GM12878 (cell line): ENCODE measurements at regions not wholly inside any gene's neighbourhood (a gene's known extent, or its start where the extent isn't known, plus 50 kb on each side); places are given as distances from the start of the nearest gene placed in this dataset.

Experiments used
- ATAC-seq: fragments of 200-7000 bp; cut with Tn5 transposase; 3 replicates; pipeline ENCODE4 v1.9.1; 2020; ENCODE audit warnings: mild to moderate bottlenecking, moderate library complexity
- BruUV-seq: library from RNA; stranded (reverse); fragments of 400-500 nt; replicated peaks from 2 replicates; lab custom pipeline; 2021; lab: Mats Ljungman, UMichigan
- CTCF ChIA-PET: fragments of 300-600 bp; sonication (Branson Sonifier 250); formaldehyde crosslinking; extraction: SDS; loops from one replicate; lab custom pipeline; 2021; ENCODE audit warnings: inconsistent platforms; lab: Yijun Ruan, JAX
- POLR2A ChIA-PET: fragments of 350-600 bp; formaldehyde crosslinking; extraction: SDS; loops from one replicate; lab custom pipeline; 2021; ENCODE audit warnings: inconsistent platforms; lab: Charles Lee
- RAD21 ChIA-PET: fragments of 300-600 bp; sonication (Branson Sonifier 250); formaldehyde crosslinking; loops from one replicate; lab custom pipeline; 2023; ENCODE audit warnings: antibody characterized with exemption; ENCODE audit not compliant: unreplicated experiment; lab: Charles Lee
- SMC1A ChIA-PET: fragments of 300-600 bp; sonication (Branson Sonifier 250); formaldehyde crosslinking; loops from one replicate; lab custom pipeline; 2023; ENCODE audit not compliant: unreplicated experiment, uncharacterized antibody; lab: Charles Lee
- DNase-seq: peaks from one replicate; pipeline ENCODE4 v3.0.0-alpha.2; 2011; ENCODE audit warnings: low read depth, low spot score
- FAIRE-seq: peaks from 3 replicates; lab custom pipeline; 2011; peaks lifted over from hg19 to GRCh38; lab: Jason Lieb, UNC
- H2AFZ ChIP-seq: 2 replicates; pipeline ENCODE4 v1.6.0; 2011; ENCODE audit warnings: low read depth, low read length, control low read depth; ENCODE audit not compliant: control insufficient read depth
- H3K27ac ChIP-seq: 2 replicates; pipeline ENCODE4 v1.5.1; 2011; ENCODE audit warnings: control low read depth; ENCODE audit not compliant: control insufficient read depth, insufficient read depth
- H3K27me3 ChIP-seq, 2 experiments: replicated peaks in 1 of 2; 2 replicates each; pipeline versions ENCODE4 v1.6.0 to v1.6.1; 2011; ENCODE audit warnings: low read length in 1 of 2; ENCODE audit not compliant: control insufficient read depth in 2 of 2, insufficient read depth in 2 of 2
- H3K36me3 ChIP-seq, 2 experiments: 2 replicates each; pipeline ENCODE4 v1.5.1; 2011; ENCODE audit warnings: low read length in 1 of 2; ENCODE audit not compliant: control insufficient read depth in 2 of 2, insufficient read depth in 2 of 2
- H3K4me1 ChIP-seq: 2 replicates; pipeline ENCODE4 v1.6.1; 2011; ENCODE audit warnings: mild to moderate bottlenecking, low read length, moderate library complexity, mixed read lengths; ENCODE audit not compliant: control insufficient read depth, insufficient read depth
- H3K4me2 ChIP-seq: 2 replicates; pipeline ENCODE4 v1.6.0; 2011; ENCODE audit warnings: control low read depth; ENCODE audit not compliant: control insufficient read depth, insufficient read depth
- H3K4me3 ChIP-seq: fragments of 200-600 bp; sonication (generic); 2 replicates; pipeline ENCODE4 v1.5.1; 2016
- H3K79me2 ChIP-seq: 2 replicates; pipeline ENCODE4 v1.6.0; 2011; ENCODE audit warnings: low read length; ENCODE audit not compliant: control insufficient read depth, insufficient read depth
- H3K9ac ChIP-seq: 2 replicates; pipeline ENCODE4 v1.8.0; 2011; ENCODE audit warnings: low read length, control low read depth, mixed read lengths; ENCODE audit not compliant: control insufficient read depth, insufficient read depth
- H3K9me3 ChIP-seq: replicated peaks from 3 replicates; pipeline ENCODE4 v1.5.1; 2011; ENCODE audit warnings: mild to moderate bottlenecking, low read length; ENCODE audit not compliant: control insufficient read depth, insufficient read depth
- H4K20me1 ChIP-seq: 2 replicates; pipeline ENCODE4 v1.6.0; 2011; ENCODE audit not compliant: control insufficient read depth, insufficient read depth
- EGR1 ChIP-seq, 2 experiments: IDR thresholded peaks; 1 replicate in 1 of 2; 2 replicates in 1 of 2; pipeline ENCODE4 v1.6.1; 2011 to 2012; ENCODE audit warnings: low read depth in 2 of 2, low read length in 2 of 2, borderline replicate concordance in 1 of 2, mild to moderate bottlenecking in 1 of 2, moderate library complexity in 1 of 2
- GATAD2B ChIP-seq: fragments of 450-650 bp; conservative IDR thresholded peaks from 2 replicates; pipeline ENCODE4 v1.6.1; 2017; ENCODE audit warnings: low read depth, mild to moderate bottlenecking, moderate library complexity
- HDAC2 ChIP-seq: fragments of 200-600 bp; sonication (generic); IDR thresholded peaks from 2 replicates; pipeline ENCODE4 v1.6.1; 2017
- ZSCAN29 ChIP-seq: fragments of 450-650 bp; IDR thresholded peaks from 2 replicates; pipeline ENCODE4 v1.6.1; 2017; ENCODE audit warnings: mild to moderate bottlenecking, moderate library complexity
- WGBS: methylation state at CpG from one replicate; pipeline ENCODE4 v1.1.6; 2016; ENCODE audit warnings: low lambda C conversion rate; ENCODE audit not compliant: insufficient replicate concordance, insufficient coverage; ENCODE audit errors: missing lambda C conversion rate; 5-methylcytosine and 5-hydroxymethylcytosine counted together
- in situ Hi-C: fragments of 300-500 bp; cut with MboI; formaldehyde crosslinking; loops from 9 replicates; pipeline ENCODE4 v1.14.3; 2018; ENCODE audit warnings: mixed read lengths
- intact Hi-C: fragments of 100-400 bp; cut with micrococcal nuclease; formaldehyde crosslinking; loops from one replicate; pipeline ENCODE4 v1.14.2; 2022; ENCODE audit not compliant: unreplicated experiment
- TF ChIP-seq, protein P1 (sequence below): fragments of 450-650 bp; IDR thresholded peaks from 2 replicates; pipeline ENCODE4 v1.6.1; 2018; ENCODE audit warnings: borderline replicate concordance, mild to moderate bottlenecking; ENCODE audit not compliant: partially characterized antibody

- H3K27ac ChIP-seq: no peak overlapping the region
- intact Hi-C loops (no loop called here), in situ Hi-C loops (no loop called here)
- ChIA-PET POLR2A (no interaction called here), SMC1A (interaction anchor here (0.9 to 1.4 kb wide), 4 partner anchors 9 to 32 kb away, joined by 3 to 4 read pairs (median 3); no protein-coding TSS in a partner anchor), CTCF (interaction anchor here (1.1 to 2.0 kb wide), 4 partner anchors 9 to 597 kb away, joined by 3 to 5 read pairs (median 4); no protein-coding TSS in a partner anchor), RAD21 (no interaction called here)
- H3K4me1 ChIP-seq: no peaks in the 10 kb centered on the region
- 94% methylated on average over 1 of the region's 1 CpG for WGBS
- no peaks in the 10 kb centered on the region for H3K9me3 ChIP-seq
- no peak for TF ChIP-seq EGR1 (IDR thresholded peaks at IDR 0.05; ENCODE audit: borderline replicate concordance in 1 of 2, low read depth in 2 of 2, low read length in 2 of 2)
- H3K4me2 ChIP-seq: no peak overlapping the region
- no peaks in the 10 kb centered on the region for H3K27me3 ChIP-seq
- no peaks in the 10 kb centered on the region for H4K20me1 ChIP-seq
- no peak for DNase-seq
- no peaks in the 10 kb centered on the region for H3K79me2 ChIP-seq
- no peak overlapping the region for H2AFZ ChIP-seq
- H3K4me3 ChIP-seq: no peak overlapping the region
- ATAC-seq: no peak
- no TSS peak for BruUV-seq
- H3K9ac ChIP-seq: no peak overlapping the region
- no peak for FAIRE-seq
- H3K36me3 ChIP-seq: no peaks in the 10 kb centered on the region
These were observed 598.4 kb downstream of the COL12A1 start for GRCh38 chr6:74607468-74607867.

- Histone ChIP-seq H4K20me1 (no peaks in the 10 kb centered on the region), H3K4me1 (no peaks in the 10 kb centered on the region), H3K4me2 (no peak overlapping the region), H3K9ac (no peak overlapping the region), H3K9me3 (no peaks in the 10 kb centered on the region), H2AFZ (no peak overlapping the region)
- BruUV-seq: no TSS peak
- DNase-seq (no peak), FAIRE-seq (no peak)
- SMC1A ChIA-PET: interaction anchor here (1.4 kb wide), 1 partner anchor 11 kb away, joined by 4 read pairs; no protein-coding TSS in a partner anchor
- TF ChIP-seq ZSCAN29: no peak
- TF ChIP-seq, protein P1, sequence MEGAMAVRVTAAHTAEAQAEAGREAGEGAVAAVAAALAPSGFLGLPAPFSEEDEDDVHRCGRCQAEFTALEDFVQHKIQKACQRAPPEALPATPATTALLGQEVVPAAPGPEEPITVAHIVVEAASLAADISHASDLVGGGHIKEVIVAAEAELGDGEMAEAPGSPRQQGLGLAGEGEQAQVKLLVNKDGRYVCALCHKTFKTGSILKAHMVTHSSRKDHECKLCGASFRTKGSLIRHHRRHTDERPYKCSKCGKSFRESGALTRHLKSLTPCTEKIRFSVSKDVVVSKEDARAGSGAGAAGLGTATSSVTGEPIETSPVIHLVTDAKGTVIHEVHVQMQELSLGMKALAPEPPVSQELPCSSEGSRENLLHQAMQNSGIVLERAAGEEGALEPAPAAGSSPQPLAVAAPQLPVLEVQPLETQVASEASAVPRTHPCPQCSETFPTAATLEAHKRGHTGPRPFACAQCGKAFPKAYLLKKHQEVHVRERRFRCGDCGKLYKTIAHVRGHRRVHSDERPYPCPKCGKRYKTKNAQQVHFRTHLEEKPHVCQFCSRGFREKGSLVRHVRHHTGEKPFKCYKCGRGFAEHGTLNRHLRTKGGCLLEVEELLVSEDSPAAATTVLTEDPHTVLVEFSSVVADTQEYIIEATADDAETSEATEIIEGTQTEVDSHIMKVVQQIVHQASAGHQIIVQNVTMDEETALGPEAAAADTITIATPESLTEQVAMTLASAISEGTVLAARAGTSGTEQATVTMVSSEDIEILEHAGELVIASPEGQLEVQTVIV: no peak
- TF ChIP-seq HDAC2: no peak
- no peak for TF ChIP-seq GATAD2B
- TF ChIP-seq, all 136 proteins: peak for 0
- no peaks in the 10 kb centered on the region for H3K27me3 ChIP-seq
- H3K4me3 ChIP-seq: no peak overlapping the region
- ATAC-seq: no peak
- intact Hi-C loops: no loop called here
- H3K36me3 ChIP-seq: no peaks in the 10 kb centered on the region
- no peaks in the 10 kb centered on the region for H3K79me2 ChIP-seq
- in situ Hi-C loops: no loop called here
- H3K27ac ChIP-seq: no peak overlapping the region
- 42% methylated on average over 3 of the region's 3 CpGs for WGBS
- ChIA-PET CTCF (no interaction called here), POLR2A (no interaction called here), RAD21 (no interaction called here)
These were observed 599.2 kb downstream of the COL12A1 start for GRCh38 chr6:74606582-74607071.
